NB4 (cell line): ENCODE measurements at regions not wholly inside any gene's neighbourhood (a gene's known extent, or its start where the extent isn't known, plus 50 kb on each side); places are given as distances from the start of the nearest gene placed in this dataset.
"Not testable (repeated sequence)": the region's sequence is repeated elsewhere in the genome, so short reads cannot be mapped to it uniquely, and the experiment has no call there.

ENCODE experiments used
- DNase-seq: peaks from one replicate; pipeline ENCODE4 v3.0.0; 2010; ENCODE audit warnings: low read depth
- H3K4me3 ChIP-seq: one replicate; pipeline ENCODE4 v1.5.1; 2011; ENCODE audit warnings: mild to moderate bottlenecking, low read depth, low read length, moderate library complexity
- CTCF ChIP-seq: IDR thresholded peaks from one replicate; pipeline ENCODE4 v1.5.1; 2012; ENCODE audit warnings: low read depth, low read length
- MAX ChIP-seq: IDR thresholded peaks from 2 replicates; pipeline ENCODE4 v1.6.1; 2011; ENCODE audit warnings: low read depth, low read length
- MYC ChIP-seq: IDR thresholded peaks from 2 replicates; pipeline ENCODE4 v1.6.1; 2011; ENCODE audit warnings: low read depth, low read length
- POLR2A ChIP-seq: IDR thresholded peaks from 2 replicates; pipeline ENCODE4 v1.6.1; 2011; ENCODE audit warnings: mild to moderate bottlenecking; ENCODE audit not compliant: insufficient read length; ENCODE audit errors: extremely low read depth

DNA sequence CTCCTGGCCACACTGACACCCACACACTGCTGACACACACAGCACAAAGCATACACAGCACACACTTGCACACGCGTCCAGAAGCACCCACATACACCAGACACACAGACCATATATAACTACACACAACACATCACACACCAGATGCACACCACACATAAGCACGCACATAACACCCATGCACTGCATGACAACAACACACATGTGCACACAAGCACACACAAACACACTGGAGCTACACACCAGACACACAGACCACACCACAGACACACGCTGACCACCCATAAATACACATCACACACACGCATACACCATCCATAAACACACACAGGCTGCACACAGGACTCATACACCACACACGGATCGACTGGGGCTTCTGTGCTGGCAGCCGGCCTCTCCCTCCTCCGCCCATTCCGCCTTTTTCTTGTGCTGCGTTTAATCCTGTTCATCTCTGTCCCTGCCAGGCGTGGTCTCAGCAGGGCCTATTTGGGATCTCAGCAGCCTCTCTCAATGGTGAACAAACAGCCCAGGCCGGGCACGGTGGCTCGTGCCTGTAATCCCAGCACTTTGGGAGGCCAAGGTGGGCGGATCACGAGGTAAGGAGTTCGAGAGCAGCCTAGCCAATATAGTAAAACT is 396.9 kb upstream of the MYT1L start:
- DNase-seq, result no peak
- no peak for TF ChIP-seq MAX
- TF ChIP-seq MYC, result no peak
- no peak for TF ChIP-seq CTCF
- TF ChIP-seq POLR2A, result no peak
- H3K4me3 ChIP-seq, result no peak overlapping the region

DNA sequence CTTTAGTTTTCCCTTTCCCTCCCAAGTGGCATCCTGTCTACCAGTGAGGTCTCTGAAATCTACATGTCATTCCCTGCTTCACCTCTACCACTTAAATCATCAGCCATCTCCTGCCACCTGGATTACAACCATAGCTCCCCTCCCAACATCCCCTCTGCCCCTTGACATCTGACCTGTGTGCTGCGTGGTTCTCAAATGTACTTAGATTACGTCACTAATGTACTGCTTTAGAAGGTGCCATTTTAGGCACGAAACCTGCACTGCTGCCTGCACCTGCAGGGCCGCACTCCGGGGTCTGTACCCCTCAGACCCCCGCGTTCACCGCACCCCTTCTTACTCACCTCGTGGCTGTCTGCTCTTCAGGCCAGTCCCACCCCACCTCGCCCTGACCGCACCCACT is 395.1 kb upstream of the MYT1L start:
- DNase-seq, result no peak
- no peak overlapping the region for H3K4me3 ChIP-seq
- TF ChIP-seq MAX, result no peak
- TF ChIP-seq POLR2A, result no peak
- no peak for TF ChIP-seq CTCF
- TF ChIP-seq MYC, result no peak

- DNase-seq, result no peak
- H3K4me3 ChIP-seq, result no peak overlapping the region
- TF ChIP-seq MYC (no peak), POLR2A (no peak), CTCF (no peak), MAX (no peak)
Observed at GRCh38 chr2:2723064-2723463, 392.0 kb upstream of the MYT1L start.

DNA sequence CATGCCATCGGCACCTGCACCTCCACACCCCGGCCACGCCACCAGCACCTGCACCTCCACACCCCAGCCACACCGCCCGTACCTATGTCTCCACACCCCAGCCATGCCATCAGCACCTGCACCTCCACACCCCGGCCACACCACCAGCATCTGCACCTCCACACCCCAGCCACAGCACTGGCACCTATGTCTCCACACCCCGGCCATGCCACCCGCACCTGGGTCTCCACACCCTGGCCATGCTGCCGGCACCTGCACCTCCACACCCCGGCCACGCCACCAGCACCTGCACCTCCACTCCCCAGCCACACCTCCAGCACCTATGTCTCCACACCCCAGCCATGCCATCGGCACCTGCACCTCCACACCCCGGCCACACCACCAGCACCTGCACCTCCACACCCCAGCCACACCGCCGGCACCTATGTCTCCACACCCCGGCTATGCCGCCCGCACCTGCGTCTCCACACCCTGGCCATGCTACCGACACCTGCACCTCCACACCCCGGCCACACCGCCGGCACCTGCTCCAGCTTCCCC is 390.3 kb upstream of the MYT1L start:
- no peak for DNase-seq
- H3K4me3 ChIP-seq, result no peak overlapping the region
- TF ChIP-seq MYC, result no peak
- no peak for TF ChIP-seq CTCF

- DNase-seq, H3K4me3 ChIP-seq: not testable (repeated sequence)
Observed at GRCh38 chr2:2720806-2721205, 389.7 kb upstream of the MYT1L start.

GRCh38 chr2:2720351-2720750 is 389.3 kb upstream of the MYT1L start:
- DNase-seq, result no peak
- TF ChIP-seq CTCF (no peak), MYC (no peak), POLR2A (no peak), MAX (no peak)
- no peak overlapping the region for H3K4me3 ChIP-seq
